ENCODE measurements at regions not wholly inside any gene's neighbourhood (a gene's known extent, or its start where the extent isn't known, plus 50 kb on each side); places are given as distances from the start of the nearest gene placed in this dataset.

- FAIRE-seq (no peak), DNase-seq (ENCODE audit: low read depth in 1 of 2, low spot score in 1 of 2) (peak in 1 of 2 experiments; percentile 50), ATAC-seq (peak in 1 of 2 experiments; percentile 51; a peak in 1 of 6 replicates)
- 4% methylated on average over 3 of the region's 3 CpGs for WGBS (ENCODE audit: missing lambda C conversion rate)
- TF ChIP-seq SMC3 (IDR thresholded peaks at IDR 0.05), result peak; percentile 9; the same call in 1 of the 3 replicates
- TF ChIP-seq CEBPB (IDR thresholded peaks at IDR 0.05), result no peak
- Histone ChIP-seq H3K4me1 (no peaks in the 10 kb centered on the region), H3K9me3 (no peaks in the 10 kb centered on the region), H3K4me2 (no peak overlapping the region), H3K27ac (no peak overlapping the region), H3K4me3 (no peak overlapping the region)
- ChIA-PET CTCF (no interaction called here), POLR2A (no interaction called here)
Measured at GRCh38 chr13:81487151-81487550, 1146.2 kb upstream of the SPRY2 start.

GRCh38 chr13:81480634-81481033 is 1139.7 kb upstream of the SPRY2 start:
- H3K27ac ChIP-seq, result no peak overlapping the region
- DNase-seq (ENCODE audit: low read depth in 1 of 2, low spot score in 1 of 2), result peak in 1 of 2 experiments; percentile 1
- ATAC-seq, result no peak
- 10% methylated on average over 2 of the region's 2 CpGs for WGBS (ENCODE audit: missing lambda C conversion rate)
- no peak for FAIRE-seq
- no peak for TF ChIP-seq KDM1A (IDR thresholded peaks at IDR 0.05; ENCODE audit: low read depth)
- no peak for TF ChIP-seq HDAC2 (IDR thresholded peaks at IDR 0.05)
- TF ChIP-seq NPAS2 (CRISPR knock-in tag; IDR thresholded peaks at IDR 0.05; ENCODE audit: borderline replicate concordance), result no peak
- TF ChIP-seq REST (IDR thresholded peaks at IDR 0.05), result no peak
- no peak for TF ChIP-seq E2F6 (IDR thresholded peaks at IDR 0.05; ENCODE audit: borderline replicate concordance, low read depth)
- no peak for TF ChIP-seq RARB (CRISPR knock-in tag; IDR thresholded peaks at IDR 0.05)
- TF ChIP-seq SMC3 (IDR thresholded peaks at IDR 0.05), result no peak
- no peak for TF ChIP-seq TFCP2L1 (CRISPR knock-in tag; IDR thresholded peaks at IDR 0.05)
- no peak for TF ChIP-seq HEYL (CRISPR knock-in tag; IDR thresholded peaks at IDR 0.05)
- TF ChIP-seq HOXB13 (CRISPR knock-in tag; IDR thresholded peaks at IDR 0.05; ENCODE audit: low read depth), result no peak
- no peak for TF ChIP-seq CHD4 (IDR thresholded peaks at IDR 0.05; ENCODE audit: borderline replicate concordance)
- TF ChIP-seq ZNF302 (CRISPR knock-in tag; IDR thresholded peaks at IDR 0.05), result no peak
- no peak for TF ChIP-seq EP300 (IDR thresholded peaks at IDR 0.05)
- no peak for TF ChIP-seq TP53 (CRISPR knock-in tag; IDR thresholded peaks at IDR 0.05)
- no peak for TF ChIP-seq RNF2 (IDR thresholded peaks at IDR 0.05; ENCODE audit: borderline replicate concordance, low read depth)
- no peak for TF ChIP-seq JUNB (IDR thresholded peaks at IDR 0.05)
- no peak for TF ChIP-seq EHMT2 (IDR thresholded peaks at IDR 0.05; ENCODE audit: low read depth)
- no peak for TF ChIP-seq BCL3 (IDR thresholded peaks at IDR 0.05)
- TF ChIP-seq SREBF2 (IDR thresholded peaks at IDR 0.05), result no peak
- ChIA-PET POLR2A (no interaction called here), CTCF (no interaction called here)
- no peak overlapping the region for H3K4me2 ChIP-seq
- H3K4me3 ChIP-seq, result no peak overlapping the region
- no peaks in the 10 kb centered on the region for H3K4me1 ChIP-seq
- no peaks in the 10 kb centered on the region for H3K9me3 ChIP-seq

- Histone ChIP-seq H3K27ac (no peak overlapping the region), H3K4me2 (no peak overlapping the region), H3K9me3 (no peaks in the 10 kb centered on the region), H3K4me1 (no peaks in the 10 kb centered on the region), H3K4me3 (no peak overlapping the region)
- DNase-seq (ENCODE audit: low read depth in 1 of 2, low spot score in 1 of 2) (no peak), FAIRE-seq (no peak), ATAC-seq (no peak)
- WGBS (ENCODE audit: missing lambda C conversion rate), result 9% methylated on average over 3 of the region's 3 CpGs
- CTCF ChIA-PET, result no interaction called here
- POLR2A ChIA-PET, result no interaction called here
- TF ChIP-seq FOXS1 (CRISPR knock-in tag; IDR thresholded peaks at IDR 0.05), result no peak
- TF ChIP-seq E2F6 (IDR thresholded peaks at IDR 0.05; ENCODE audit: borderline replicate concordance, low read depth), result no peak
- no peak for TF ChIP-seq ZFP36 (IDR thresholded peaks at IDR 0.05; ENCODE audit: borderline replicate concordance, partially characterized antibody)
- TF ChIP-seq RCOR1 (IDR thresholded peaks at IDR 0.05; ENCODE audit: low read depth, low read length), result no peak
- TF ChIP-seq GATA3 (IDR thresholded peaks at IDR 0.05; ENCODE audit: borderline replicate concordance), result no peak
- no peak for TF ChIP-seq BHLHE40 (IDR thresholded peaks at IDR 0.05; ENCODE audit: low read depth, low read length)
- no peak for TF ChIP-seq MAFK (IDR thresholded peaks at IDR 0.05; ENCODE audit: partially characterized antibody)
- no peak for TF ChIP-seq HEYL (CRISPR knock-in tag; IDR thresholded peaks at IDR 0.05)
- TF ChIP-seq POLR2A (IDR thresholded peaks at IDR 0.05; ENCODE audit: low read length), result no peak
- TF ChIP-seq SREBF2 (IDR thresholded peaks at IDR 0.05), result no peak
- TF ChIP-seq NFE2L2 (conservative IDR thresholded peaks at IDR 0.05; ENCODE audit: low read length), result no peak
- no peak for TF ChIP-seq EHF (CRISPR knock-in tag; IDR thresholded peaks at IDR 0.05)
- TF ChIP-seq, protein P1, sequence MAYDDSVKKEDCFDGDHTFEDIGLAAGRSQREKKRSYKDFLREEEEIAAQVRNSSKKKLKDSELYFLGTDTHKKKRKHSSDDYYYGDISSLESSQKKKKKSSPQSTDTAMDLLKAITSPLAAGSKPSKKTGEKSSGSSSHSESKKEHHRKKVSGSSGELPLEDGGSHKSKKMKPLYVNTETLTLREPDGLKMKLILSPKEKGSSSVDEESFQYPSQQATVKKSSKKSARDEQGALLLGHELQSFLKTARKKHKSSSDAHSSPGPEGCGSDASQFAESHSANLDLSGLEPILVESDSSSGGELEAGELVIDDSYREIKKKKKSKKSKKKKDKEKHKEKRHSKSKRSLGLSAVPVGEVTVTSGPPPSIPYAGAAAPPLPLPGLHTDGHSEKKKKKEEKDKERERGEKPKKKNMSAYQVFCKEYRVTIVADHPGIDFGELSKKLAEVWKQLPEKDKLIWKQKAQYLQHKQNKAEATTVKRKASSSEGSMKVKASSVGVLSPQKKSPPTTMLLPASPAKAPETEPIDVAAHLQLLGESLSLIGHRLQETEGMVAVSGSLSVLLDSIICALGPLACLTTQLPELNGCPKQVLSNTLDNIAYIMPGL (CRISPR knock-in tag; IDR thresholded peaks at IDR 0.05; ENCODE audit: borderline replicate concordance), result no peak
Measured at GRCh38 chr13:81473366-81473899, 1132.5 kb upstream of the SPRY2 start.

All from A549 (cell line).